ENCODE measurements at regions not wholly inside any gene's neighbourhood (a gene's known extent, or its start where the extent isn't known, plus 50 kb on each side); places are given as distances from the start of the nearest gene placed in this dataset.

DNA sequence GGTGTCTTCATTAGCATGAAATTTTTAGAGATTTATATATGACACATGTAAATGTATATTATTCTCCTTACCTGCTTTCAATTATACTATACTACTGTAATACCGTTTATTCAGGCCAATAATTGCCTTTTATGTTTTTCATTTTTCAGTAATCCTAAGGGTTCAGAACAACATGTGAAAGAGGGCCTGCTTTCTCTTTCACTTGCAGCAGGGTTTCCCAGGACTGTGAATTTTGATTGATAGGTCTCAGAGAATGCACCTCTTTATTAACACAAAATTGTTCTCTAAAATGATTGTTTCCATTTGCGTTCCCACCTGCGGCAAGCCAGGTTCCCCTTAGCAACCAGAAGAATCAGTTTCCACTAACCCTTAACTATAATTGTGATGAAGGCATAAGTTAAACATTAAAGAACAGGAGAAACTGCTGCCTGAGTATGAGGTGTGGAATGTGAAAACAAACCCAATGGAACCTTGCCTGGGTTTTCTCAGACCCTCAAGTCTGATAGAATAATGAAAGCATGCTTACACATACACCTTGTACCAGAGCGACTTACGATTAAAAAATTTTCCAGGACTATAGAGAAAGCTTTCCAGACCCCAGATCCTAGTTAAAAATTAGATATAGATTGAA lies 1591.2 kb upstream of the LRRTM1 start:
- TF ChIP-seq, protein P1, sequence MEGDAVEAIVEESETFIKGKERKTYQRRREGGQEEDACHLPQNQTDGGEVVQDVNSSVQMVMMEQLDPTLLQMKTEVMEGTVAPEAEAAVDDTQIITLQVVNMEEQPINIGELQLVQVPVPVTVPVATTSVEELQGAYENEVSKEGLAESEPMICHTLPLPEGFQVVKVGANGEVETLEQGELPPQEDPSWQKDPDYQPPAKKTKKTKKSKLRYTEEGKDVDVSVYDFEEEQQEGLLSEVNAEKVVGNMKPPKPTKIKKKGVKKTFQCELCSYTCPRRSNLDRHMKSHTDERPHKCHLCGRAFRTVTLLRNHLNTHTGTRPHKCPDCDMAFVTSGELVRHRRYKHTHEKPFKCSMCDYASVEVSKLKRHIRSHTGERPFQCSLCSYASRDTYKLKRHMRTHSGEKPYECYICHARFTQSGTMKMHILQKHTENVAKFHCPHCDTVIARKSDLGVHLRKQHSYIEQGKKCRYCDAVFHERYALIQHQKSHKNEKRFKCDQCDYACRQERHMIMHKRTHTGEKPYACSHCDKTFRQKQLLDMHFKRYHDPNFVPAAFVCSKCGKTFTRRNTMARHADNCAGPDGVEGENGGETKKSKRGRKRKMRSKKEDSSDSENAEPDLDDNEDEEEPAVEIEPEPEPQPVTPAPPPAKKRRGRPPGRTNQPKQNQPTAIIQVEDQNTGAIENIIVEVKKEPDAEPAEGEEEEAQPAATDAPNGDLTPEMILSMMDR (IDR thresholded peaks at IDR 0.05; ENCODE audit: low read depth, low read length, poor library complexity, severe bottlenecking), result no peak
- TF ChIP-seq EZH2phosphoT487 (IDR thresholded peaks at IDR 0.05; ENCODE audit: borderline replicate concordance, low read length), result no peak

All from DOHH2 (cell line).